Activated CD4-positive, alpha-beta memory T cell treated with anti-CD3 and anti-CD28 coated beads for 36 hours (primary cell): ENCODE measurements at regions not wholly inside any gene's neighbourhood (a gene's known extent, or its start where the extent isn't known, plus 50 kb on each side); places are given as distances from the start of the nearest gene placed in this dataset.

Source experiments
- CTCF ChIA-PET: fragments of 350-600 bp; sonication (Branson Sonifier 250); formaldehyde crosslinking; loops from one replicate; lab custom pipeline; 2021; ENCODE audit warnings: antibody characterized with exemption, inconsistent platforms; lab: Charles Lee
- POLR2A ChIA-PET: fragments of 350-600 bp; sonication (Branson Sonifier 250); formaldehyde crosslinking; loops from one replicate; lab custom pipeline; 2021; ENCODE audit warnings: antibody characterized with exemption; lab: Charles Lee
- DNase-seq: peaks from one replicate; pipeline ENCODE4 v3.0.0-alpha.2; 2020
- H3K27ac Mint-ChIP-seq: one replicate; pipeline ENCODE4 v1.8.0; 2021; ENCODE audit warnings: mixed read lengths
- H3K27me3 Mint-ChIP-seq: one replicate; pipeline ENCODE4 v1.8.0; 2021; ENCODE audit warnings: mixed read lengths
- H3K36me3 Mint-ChIP-seq: one replicate; pipeline ENCODE4 v1.8.0; 2021; ENCODE audit warnings: mixed read lengths
- H3K4me1 Mint-ChIP-seq: one replicate; pipeline ENCODE4 v1.8.0; 2021; ENCODE audit warnings: low read depth, mixed read lengths
- H3K4me3 Mint-ChIP-seq: one replicate; pipeline ENCODE4 v1.8.0; 2021; ENCODE audit warnings: mild to moderate bottlenecking, mixed read lengths
- H3K9me3 Mint-ChIP-seq: one replicate; pipeline ENCODE4 v1.8.0; 2021; ENCODE audit warnings: mixed read lengths
- intact Hi-C: fragments of 100-400 bp; cut with micrococcal nuclease; formaldehyde crosslinking; loops from one replicate; pipeline ENCODE4 v1.15.1; 2023

DNA sequence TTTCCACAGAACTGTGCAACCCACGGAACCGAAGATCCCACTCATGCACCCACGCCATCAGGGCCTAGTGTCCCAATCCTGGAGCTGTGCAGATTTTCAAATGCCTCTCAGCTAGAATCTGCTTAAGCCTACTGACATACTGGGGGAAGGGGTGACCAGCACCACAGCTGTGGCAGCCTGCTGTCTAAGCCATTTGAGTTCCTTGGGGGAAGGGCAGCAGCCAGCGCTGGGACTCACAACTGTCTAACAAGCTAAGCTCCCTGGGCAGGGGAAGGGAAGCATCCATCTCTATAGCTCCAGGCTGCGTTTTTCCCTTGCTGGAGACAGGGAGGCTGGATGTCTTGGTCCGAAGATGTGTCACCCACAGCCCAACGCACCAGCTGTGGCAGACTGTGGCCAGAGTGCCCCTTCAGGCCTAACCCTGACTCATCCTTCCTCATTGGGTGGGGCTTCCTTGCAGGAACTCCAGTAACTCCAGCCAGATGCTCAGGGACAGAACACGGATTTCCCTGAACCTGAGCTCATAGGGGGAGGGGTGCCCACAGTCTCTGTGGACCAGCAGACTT, 194.8 kb downstream of the CHRDL1 start:
- intact Hi-C loops = no loop called here
- H3K27ac Mint-ChIP-seq = no peak overlapping the region
- no peaks in the 10 kb centered on the region for H3K4me1 Mint-ChIP-seq
- peaks cover 3% of the 10 kb centered on the region for H3K9me3 Mint-ChIP-seq
- H3K27me3 Mint-ChIP-seq = no peaks in the 10 kb centered on the region
- CTCF ChIA-PET = no interaction called here
- no peaks in the 10 kb centered on the region for H3K36me3 Mint-ChIP-seq
- no peak for DNase-seq
- POLR2A ChIA-PET = no interaction called here
- H3K4me3 Mint-ChIP-seq = no peak overlapping the region

DNA sequence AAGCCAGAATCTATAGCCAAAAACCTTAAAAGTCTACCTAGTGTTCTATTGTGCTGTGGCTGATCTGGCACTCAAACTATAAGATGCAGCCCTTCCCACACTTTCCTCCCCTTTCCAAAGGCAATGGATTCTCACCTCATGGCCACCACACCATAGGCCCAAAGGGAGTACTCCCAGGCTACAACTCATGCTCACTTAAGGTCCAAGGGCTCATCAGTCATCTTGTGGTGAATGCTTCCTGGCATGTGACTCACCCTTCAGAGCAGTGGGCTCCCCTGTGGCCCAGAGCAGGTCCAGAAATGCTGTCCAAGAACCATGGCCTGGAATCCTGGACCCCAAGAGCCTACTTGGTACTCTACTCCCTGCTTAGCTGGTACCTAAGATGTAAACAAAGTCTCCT, 181.0 kb downstream of the CHRDL1 start:
- DNase-seq = no peak
- Mint-ChIP-seq H3K9me3 (peaks cover 3% of the 10 kb centered on the region), H3K27ac (no peak overlapping the region), H3K27me3 (no peaks in the 10 kb centered on the region), H3K4me1 (no peaks in the 10 kb centered on the region), H3K4me3 (no peak overlapping the region), H3K36me3 (no peaks in the 10 kb centered on the region)
- POLR2A ChIA-PET = no interaction called here
- intact Hi-C loops = no loop called here
- CTCF ChIA-PET = no interaction called here
